ENCODE measurements at regions not wholly inside any gene's neighbourhood (a gene's known extent, or its start where the extent isn't known, plus 50 kb on each side); places are given as distances from the start of the nearest gene placed in this dataset.
"Not testable (repeated sequence)": the region's sequence is repeated elsewhere in the genome, so short reads cannot be mapped to it uniquely, and the experiment has no call there.

GRCh38 chr5:39779831-39780230 lies 355.1 kb upstream of the DAB2 start:
- DNase-seq: no peak

- DNase-seq: no peak
Measured at GRCh38 chr5:39775797-39776365, 351.1 kb upstream of the DAB2 start.

GRCh38 chr5:39775086-39775796 lies 350.5 kb upstream of the DAB2 start:
- no peak for DNase-seq

- DNase-seq: no peak
Measured at GRCh38 chr5:39774605-39775004, 349.8 kb upstream of the DAB2 start.

GRCh38 chr5:39772307-39772706 lies 347.5 kb upstream of the DAB2 start:
- no peak for DNase-seq

GRCh38 chr5:39767916-39768315 lies 343.1 kb upstream of the DAB2 start:
- no peak for DNase-seq

GRCh38 chr5:39765366-39765765 lies 340.6 kb upstream of the DAB2 start:
- DNase-seq: no peak

GRCh38 chr5:39762761-39763160 lies 338.0 kb upstream of the DAB2 start:
- no peak for DNase-seq

- DNase-seq: no peak
Measured at GRCh38 chr5:39761199-39761950, 336.6 kb upstream of the DAB2 start.

- DNase-seq: no peak
Measured at GRCh38 chr5:39760385-39761198, 335.8 kb upstream of the DAB2 start.

GRCh38 chr5:39759701-39760100 lies 334.9 kb upstream of the DAB2 start:
- DNase-seq: no peak

GRCh38 chr5:39758426-39758825 lies 333.6 kb upstream of the DAB2 start:
- no peak for DNase-seq

- DNase-seq: no peak
Measured at GRCh38 chr5:39757131-39757530, 332.4 kb upstream of the DAB2 start.

GRCh38 chr5:39755986-39756385 lies 331.2 kb upstream of the DAB2 start:
- DNase-seq: no peak

- no peak for DNase-seq
Measured at GRCh38 chr5:39755452-39755851, 330.7 kb upstream of the DAB2 start.

GRCh38 chr5:39753747-39754146 lies 329.0 kb upstream of the DAB2 start:
- DNase-seq: not testable (repeated sequence)

- no peak for DNase-seq
Measured at GRCh38 chr5:39750661-39751060, 325.9 kb upstream of the DAB2 start.

GRCh38 chr5:39742916-39743315 lies 318.1 kb upstream of the DAB2 start:
- DNase-seq: no peak

GRCh38 chr5:39740404-39740803 lies 315.6 kb upstream of the DAB2 start:
- DNase-seq: no peak

GRCh38 chr5:39732166-39732565 lies 307.4 kb upstream of the DAB2 start:
- peak; percentile 10 for DNase-seq

- DNase-seq: no peak
Measured at GRCh38 chr5:39730699-39731098, 305.9 kb upstream of the DAB2 start.

GRCh38 chr5:39730006-39730405 lies 305.2 kb upstream of the DAB2 start:
- DNase-seq: no peak

GRCh38 chr5:39726467-39726866 lies 301.7 kb upstream of the DAB2 start:
- DNase-seq: no peak
